Gastrocnemius medialis (tissue), 4 donors: ENCODE measurements at regions not wholly inside any gene's neighbourhood (a gene's known extent, or its start where the extent isn't known, plus 50 kb on each side); places are given as distances from the start of the nearest gene placed in this dataset.

Experiments
- ATAC-seq, 2 donors: fragments of 150-250 bp; one replicate each; pipeline ENCODE4 v1.9.1; 2016
- DNase-seq, 2 donors: peaks; one replicate each; pipeline ENCODE4 v3.0.0-alpha.2; 2019
- H3K27ac ChIP-seq, 4 donors: fragments of 200-600 bp; sonication (generic); 1 replicate in 1 of 4; 2 replicates in 3 of 4; pipeline ENCODE4 v1.5.1; 2016 to 2018; ENCODE audit warnings: mild to moderate bottlenecking in 2 of 4, moderate library complexity in 1 of 4
- H3K27me3 ChIP-seq, 3 donors: fragments of 200-600 bp; sonication (generic) in 2 of 3; 1 replicate in 1 of 3; 2 replicates in 2 of 3; pipeline versions ENCODE4 v1.5.1 to v1.6.0; 2016 to 2019; ENCODE audit warnings: mild to moderate bottlenecking in 1 of 3, moderate library complexity in 1 of 3
- H3K36me3 ChIP-seq, 2 donors: fragments of 200-600 bp; sonication (generic) in 1 of 2; one replicate each; pipeline ENCODE4 v1.5.1; 2017 to 2018
- H3K4me1 ChIP-seq, 2 donors: fragments of 200-600 bp; sonication (generic) in 1 of 2; one replicate each; pipeline ENCODE4 v1.5.1; 2016 to 2017; ENCODE audit warnings: mild to moderate bottlenecking in 2 of 2
- H3K4me3 ChIP-seq, 4 donors: fragments of 200-600 bp; sonication (generic) in 3 of 4; 1 replicate in 1 of 4; 2 replicates in 3 of 4; pipeline ENCODE4 v1.5.1; 2016 to 2019; ENCODE audit warnings: mild to moderate bottlenecking in 2 of 4
- H3K9me3 ChIP-seq, 3 donors: fragments of 200-600 bp; sonication (generic) in 2 of 3; 1 replicate in 1 of 3; 2 replicates in 2 of 3; pipeline ENCODE4 v1.5.1; 2016 to 2019
- POLR2A ChIP-seq, 2 donors: fragments of 450-650 bp; IDR thresholded peaks; one replicate each; pipeline ENCODE4 v1.6.1; 2017; ENCODE audit warnings: antibody characterized with exemption in 2 of 2, mild to moderate bottlenecking in 2 of 2, moderate library complexity in 2 of 2
- in situ Hi-C, 4 donors: fragments of 200-750 bp; cut with MboI; loops; one replicate each; pipeline versions ENCODE4 v1.15.0 to v1.8.0; 2017; ENCODE audit warnings: low sequenced_read_pairs in 4 of 4
- intact Hi-C: fragments of 100-400 bp; cut with DNase I; formaldehyde crosslinking; loops from one replicate; pipeline ENCODE4 v1.15.1; 2023; ENCODE audit warnings: low total_unique reads
- TF ChIP-seq, protein P1 (sequence below), 5 experiments: fragments of 450-650 bp in 3 of 5; fragments of 200-600 bp in 2 of 5; sonication (generic) in 2 of 5; IDR thresholded peaks in 4 of 5; conservative IDR thresholded peaks in 1 of 5; 1 replicate in 4 of 5; 2 replicates in 1 of 5; pipeline ENCODE4 v1.5.1; 2016 to 2019; ENCODE audit warnings: antibody characterized with exemption in 5 of 5, mild to moderate bottlenecking in 3 of 5, moderate library complexity in 3 of 5

DNA sequence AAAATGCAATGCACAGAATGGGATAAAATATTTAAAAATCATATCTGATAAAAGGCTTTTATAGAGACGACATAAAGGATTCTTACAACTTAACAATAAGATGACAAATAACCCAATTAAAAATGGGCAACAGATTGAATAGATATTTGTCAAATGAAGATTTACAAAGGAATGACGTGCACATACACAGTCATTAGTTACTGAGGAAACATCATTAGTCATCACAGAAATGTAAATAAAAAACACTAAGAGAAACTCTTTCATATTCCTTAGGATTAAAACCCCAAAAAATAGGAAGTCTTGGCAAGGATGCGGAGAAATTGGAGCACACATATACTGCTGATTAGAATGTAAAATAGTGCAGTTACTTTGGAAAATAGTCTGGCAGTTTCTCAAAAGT is 1886.0 kb upstream of the CDH6 start:
- H3K4me1 ChIP-seq: no peaks in the 10 kb centered on the region
- ATAC-seq (no peak), DNase-seq (no peak)
- intact Hi-C loops: no loop called here
- no peak for TF ChIP-seq POLR2A (IDR thresholded peaks at IDR 0.05)
- TF ChIP-seq, protein P1, sequence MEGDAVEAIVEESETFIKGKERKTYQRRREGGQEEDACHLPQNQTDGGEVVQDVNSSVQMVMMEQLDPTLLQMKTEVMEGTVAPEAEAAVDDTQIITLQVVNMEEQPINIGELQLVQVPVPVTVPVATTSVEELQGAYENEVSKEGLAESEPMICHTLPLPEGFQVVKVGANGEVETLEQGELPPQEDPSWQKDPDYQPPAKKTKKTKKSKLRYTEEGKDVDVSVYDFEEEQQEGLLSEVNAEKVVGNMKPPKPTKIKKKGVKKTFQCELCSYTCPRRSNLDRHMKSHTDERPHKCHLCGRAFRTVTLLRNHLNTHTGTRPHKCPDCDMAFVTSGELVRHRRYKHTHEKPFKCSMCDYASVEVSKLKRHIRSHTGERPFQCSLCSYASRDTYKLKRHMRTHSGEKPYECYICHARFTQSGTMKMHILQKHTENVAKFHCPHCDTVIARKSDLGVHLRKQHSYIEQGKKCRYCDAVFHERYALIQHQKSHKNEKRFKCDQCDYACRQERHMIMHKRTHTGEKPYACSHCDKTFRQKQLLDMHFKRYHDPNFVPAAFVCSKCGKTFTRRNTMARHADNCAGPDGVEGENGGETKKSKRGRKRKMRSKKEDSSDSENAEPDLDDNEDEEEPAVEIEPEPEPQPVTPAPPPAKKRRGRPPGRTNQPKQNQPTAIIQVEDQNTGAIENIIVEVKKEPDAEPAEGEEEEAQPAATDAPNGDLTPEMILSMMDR (IDR thresholded peaks at IDR 0.05 in 4 of 5, conservative IDR thresholded peaks at IDR 0.05 in 1 of 5): no peak
- no peak overlapping the region for H3K27ac ChIP-seq
- H3K36me3 ChIP-seq: no peaks in the 10 kb centered on the region
- in situ Hi-C loops: no loop called here
- no peaks in the 10 kb centered on the region for H3K9me3 ChIP-seq
- H3K27me3 ChIP-seq: no peaks in the 10 kb centered on the region
- H3K4me3 ChIP-seq: no peak overlapping the region

DNA sequence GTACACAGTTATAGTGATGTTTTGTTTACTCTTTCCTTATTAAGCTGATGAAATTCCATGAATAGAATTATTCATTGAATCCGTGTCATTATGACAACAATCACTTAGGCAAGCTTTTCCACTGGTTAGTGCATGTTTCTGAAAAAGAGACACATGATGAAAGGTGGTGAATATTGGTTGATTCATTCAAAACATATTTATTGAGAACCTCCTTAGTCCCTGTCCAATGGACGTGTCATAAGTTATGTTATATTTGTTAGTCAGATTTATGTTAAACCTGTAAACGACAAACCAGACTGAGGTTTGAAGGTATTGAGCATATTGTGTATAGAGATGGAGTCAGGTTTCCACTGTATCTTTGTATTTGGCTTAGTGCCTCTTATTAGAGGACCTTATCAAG is 1888.9 kb upstream of the CDH6 start:
- H3K36me3 ChIP-seq: no peaks in the 10 kb centered on the region
- no peak overlapping the region for H3K4me3 ChIP-seq
- TF ChIP-seq, protein P1 (IDR thresholded peaks at IDR 0.05 in 4 of 5, conservative IDR thresholded peaks at IDR 0.05 in 1 of 5): no peak
- TF ChIP-seq POLR2A (IDR thresholded peaks at IDR 0.05): no peak
- ATAC-seq (no peak), DNase-seq (no peak)
- H3K27me3 ChIP-seq: no peaks in the 10 kb centered on the region
- in situ Hi-C loops: no loop called here
- H3K9me3 ChIP-seq: no peaks in the 10 kb centered on the region
- intact Hi-C loops: no loop called here
- no peaks in the 10 kb centered on the region for H3K4me1 ChIP-seq
- H3K27ac ChIP-seq: no peak overlapping the region

DNA sequence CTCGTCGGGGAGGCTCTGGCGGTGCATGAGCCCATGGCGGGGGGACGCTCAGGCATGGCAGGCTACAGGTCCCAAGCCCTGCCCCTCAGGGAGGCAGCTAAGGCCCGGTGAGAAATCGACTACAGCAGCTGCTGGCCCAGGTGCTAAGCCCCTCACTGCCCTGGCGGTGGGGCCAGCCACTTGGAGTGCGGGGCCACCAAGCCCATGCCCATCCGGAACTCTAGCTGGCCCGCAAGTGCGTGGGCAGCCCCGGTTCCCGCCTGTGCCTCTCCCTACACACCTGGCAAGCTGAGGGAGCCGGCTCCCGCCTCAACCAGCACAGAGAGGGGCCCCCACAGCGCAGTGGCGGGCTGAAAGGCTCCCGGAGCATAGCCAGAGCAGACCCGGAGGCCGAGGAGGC is 1896.9 kb upstream of the CDH6 start:
- intact Hi-C loops (no loop called here), in situ Hi-C loops (no loop called here)
- ATAC-seq: no peak

DNA sequence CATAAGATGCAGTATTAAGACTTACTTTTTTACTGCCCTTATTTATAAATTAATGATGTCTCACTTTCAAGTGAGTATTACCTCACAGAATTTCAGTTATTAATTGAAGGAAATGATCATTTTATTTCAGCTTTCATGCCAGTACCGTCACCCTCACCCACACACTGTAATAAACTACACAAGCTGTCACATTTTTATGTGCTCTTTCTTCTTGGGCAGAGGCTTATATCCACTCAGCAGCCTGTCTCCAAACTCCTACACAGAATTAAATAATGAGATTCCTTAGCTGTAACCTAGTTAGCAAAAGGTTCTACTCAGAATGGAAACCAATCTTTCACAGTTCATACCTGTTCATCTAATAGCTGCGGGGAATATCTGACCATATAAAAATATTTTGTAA is 1915.8 kb upstream of the CDH6 start:
- H3K27ac ChIP-seq: no peak overlapping the region
- in situ Hi-C loops: no loop called here
- ATAC-seq: no peak
- no peaks in the 10 kb centered on the region for H3K36me3 ChIP-seq
- TF ChIP-seq, protein P1 (IDR thresholded peaks at IDR 0.05 in 4 of 5, conservative IDR thresholded peaks at IDR 0.05 in 1 of 5): no peak
- no peak for TF ChIP-seq POLR2A (IDR thresholded peaks at IDR 0.05)
- H3K4me1 ChIP-seq: no peaks in the 10 kb centered on the region
- intact Hi-C loops: no loop called here
- DNase-seq: no peak
- no peaks in the 10 kb centered on the region for H3K27me3 ChIP-seq
- H3K9me3 ChIP-seq: no peaks in the 10 kb centered on the region
- H3K4me3 ChIP-seq: no peak overlapping the region

More for the DNA sequence above, 1896.9 kb upstream of the CDH6 start:
- no peak for TF ChIP-seq POLR2A (IDR thresholded peaks at IDR 0.05)
- TF ChIP-seq, protein P1 (IDR thresholded peaks at IDR 0.05 in 4 of 5, conservative IDR thresholded peaks at IDR 0.05 in 1 of 5): no peak
- Histone ChIP-seq H3K36me3 (no peaks in the 10 kb centered on the region), H3K4me1 (no peaks in the 10 kb centered on the region), H3K27ac (no peak overlapping the region), H3K9me3 (no peaks in the 10 kb centered on the region), H3K27me3 (no peaks in the 10 kb centered on the region), H3K4me3 (no peak overlapping the region)
- DNase-seq: no peak

DNA sequence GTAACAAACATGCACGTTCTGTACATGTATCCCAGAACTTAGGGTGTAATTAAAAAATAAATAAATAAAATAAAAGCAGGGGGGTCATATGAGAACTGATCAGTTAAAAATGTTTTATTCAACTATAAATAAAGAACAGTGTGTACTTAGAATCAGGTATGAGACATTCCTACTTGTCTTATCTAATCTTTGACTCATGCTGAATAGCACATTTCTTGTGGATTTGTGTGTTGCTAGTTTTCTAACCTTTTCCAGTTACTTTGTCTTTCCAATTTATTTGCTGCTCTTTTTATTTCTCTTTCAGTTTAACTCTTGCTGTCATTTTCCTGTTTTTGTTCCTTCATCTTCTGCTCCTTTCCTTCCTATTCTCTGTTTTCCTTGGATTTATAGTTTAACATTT is 1917.1 kb upstream of the CDH6 start:
- in situ Hi-C loops: no loop called here
- DNase-seq: no peak
- no peaks in the 10 kb centered on the region for H3K9me3 ChIP-seq

More for the DNA sequence above, 1917.1 kb upstream of the CDH6 start:
- Histone ChIP-seq H3K4me3 (no peak overlapping the region), H3K27ac (no peak overlapping the region), H3K27me3 (no peaks in the 10 kb centered on the region), H3K36me3 (no peaks in the 10 kb centered on the region), H3K4me1 (no peaks in the 10 kb centered on the region)
- ATAC-seq: no peak
- intact Hi-C loops: no loop called here
- no peak for TF ChIP-seq POLR2A (IDR thresholded peaks at IDR 0.05)
- TF ChIP-seq, protein P1 (IDR thresholded peaks at IDR 0.05 in 4 of 5, conservative IDR thresholded peaks at IDR 0.05 in 1 of 5): no peak
